PC-3 (cell line): ENCODE measurements at regions not wholly inside any gene's neighbourhood (a gene's known extent, or its start where the extent isn't known, plus 50 kb on each side); places are given as distances from the start of the nearest gene placed in this dataset.

Experiments used
- CTCF ChIP-seq: fragments of 300-600 bp; sonication (generic); conservative IDR thresholded peaks from 2 replicates; pipeline ENCODE4 v1.5.1; 2017; ENCODE audit warnings: antibody characterized with exemption, low read depth, mild to moderate bottlenecking, low read length
- EZH2 ChIP-seq: fragments of 300-600 bp; sonication (generic); IDR thresholded peaks from one replicate; pipeline ENCODE4 v1.6.1; 2017; ENCODE audit warnings: antibody characterized with exemption, mild to moderate bottlenecking, low read length; ENCODE audit not compliant: unreplicated experiment

GRCh38 chr18:78408623-78409022, 571.0 kb upstream of the SALL3 start:
- TF ChIP-seq CTCF (no peak), EZH2 (no peak)
